ENCODE measurements at regions not wholly inside any gene's neighbourhood (a gene's known extent, or its start where the extent isn't known, plus 50 kb on each side); places are given as distances from the start of the nearest gene placed in this dataset.

- no peaks in the 10 kb centered on the region for H3K79me2 ChIP-seq (ENCODE audit: low read length)
- no peaks in the 10 kb centered on the region for H3K27me3 ChIP-seq (ENCODE audit: low read length)
- H3K9me3 ChIP-seq (ENCODE audit: low read length): no peaks in the 10 kb centered on the region
- no peaks in the 10 kb centered on the region for H3K9me2 ChIP-seq (replicated peaks; ENCODE audit: insufficient read depth, low read length)
- H3K4me2 ChIP-seq (ENCODE audit: low read depth, low read length, poor library complexity, severe bottlenecking): no peak overlapping the region
- no peak overlapping the region for H3K4me3 ChIP-seq (ENCODE audit: low read length)
- no peak overlapping the region for H2AFZ ChIP-seq (ENCODE audit: low read length)
- DNase-seq: no peak
- no peak overlapping the region for H3K9ac ChIP-seq (ENCODE audit: low read length)
- no peaks in the 10 kb centered on the region for H3K4me1 ChIP-seq (ENCODE audit: low read length)
- no peak overlapping the region for H3K27ac ChIP-seq (ENCODE audit: low read length)
- no peaks in the 10 kb centered on the region for H3K36me3 ChIP-seq (ENCODE audit: insufficient read depth, low read length)
- H4K20me1 ChIP-seq (ENCODE audit: insufficient read depth, low read depth, low read length): no peaks in the 10 kb centered on the region
Measured at GRCh38 chr2:21244161-21244560, 120.4 kb downstream of the TDRD15 start.

- Histone ChIP-seq H3K4me2 (ENCODE audit: low read depth, low read length, poor library complexity, severe bottlenecking) (no peak overlapping the region), H3K27me3 (ENCODE audit: low read length) (no peaks in the 10 kb centered on the region), H3K4me3 (ENCODE audit: low read length) (no peak overlapping the region), H3K36me3 (ENCODE audit: insufficient read depth, low read length) (no peaks in the 10 kb centered on the region), H3K9me3 (ENCODE audit: low read length) (no peaks in the 10 kb centered on the region), H3K79me2 (ENCODE audit: low read length) (no peaks in the 10 kb centered on the region), H3K27ac (ENCODE audit: low read length) (no peak overlapping the region), H3K9me2 (replicated peaks; ENCODE audit: insufficient read depth, low read length) (no peaks in the 10 kb centered on the region), H4K20me1 (ENCODE audit: insufficient read depth, low read depth, low read length) (no peaks in the 10 kb centered on the region), H2AFZ (ENCODE audit: low read length) (no peak overlapping the region), H3K9ac (ENCODE audit: low read length) (no peak overlapping the region), H3K4me1 (ENCODE audit: low read length) (no peaks in the 10 kb centered on the region)
- DNase-seq: no peak
Measured at GRCh38 chr2:21245565-21245964, 121.8 kb downstream of the TDRD15 start.

DNA sequence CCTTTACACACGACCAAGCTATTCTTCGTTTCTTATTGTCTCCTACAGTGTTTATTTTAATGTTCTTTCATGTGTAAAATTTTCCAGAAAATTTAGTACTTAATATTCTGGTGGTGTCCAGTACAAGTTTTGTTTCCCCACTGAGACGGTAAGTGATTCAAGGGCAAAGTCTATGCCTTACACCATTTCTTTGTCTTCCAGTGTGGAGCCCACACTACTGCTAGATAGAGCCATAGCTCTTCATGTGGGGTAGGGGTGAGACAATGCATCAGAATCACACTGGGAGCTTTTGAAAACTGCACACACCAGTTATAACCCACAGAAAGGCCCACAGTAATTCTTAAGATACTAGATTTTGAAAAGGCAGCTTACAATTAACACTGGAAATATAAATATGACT is 125.6 kb downstream of the TDRD15 start:
- no peaks in the 10 kb centered on the region for H3K36me3 ChIP-seq (ENCODE audit: insufficient read depth, low read length)
- H3K9ac ChIP-seq (ENCODE audit: low read length): no peak overlapping the region
- no peaks in the 10 kb centered on the region for H4K20me1 ChIP-seq (ENCODE audit: insufficient read depth, low read depth, low read length)
- no peaks in the 10 kb centered on the region for H3K79me2 ChIP-seq (ENCODE audit: low read length)
- H2AFZ ChIP-seq (ENCODE audit: low read length): no peak overlapping the region
- H3K9me3 ChIP-seq (ENCODE audit: low read length): no peaks in the 10 kb centered on the region
- no peak overlapping the region for H3K4me3 ChIP-seq (ENCODE audit: low read length)
- no peaks in the 10 kb centered on the region for H3K4me1 ChIP-seq (ENCODE audit: low read length)
- no peak for DNase-seq
- H3K4me2 ChIP-seq (ENCODE audit: low read depth, low read length, poor library complexity, severe bottlenecking): no peak overlapping the region
- H3K27ac ChIP-seq (ENCODE audit: low read length): no peak overlapping the region
- no peaks in the 10 kb centered on the region for H3K27me3 ChIP-seq (ENCODE audit: low read length)
- no peaks in the 10 kb centered on the region for H3K9me2 ChIP-seq (replicated peaks; ENCODE audit: insufficient read depth, low read length)

DNA sequence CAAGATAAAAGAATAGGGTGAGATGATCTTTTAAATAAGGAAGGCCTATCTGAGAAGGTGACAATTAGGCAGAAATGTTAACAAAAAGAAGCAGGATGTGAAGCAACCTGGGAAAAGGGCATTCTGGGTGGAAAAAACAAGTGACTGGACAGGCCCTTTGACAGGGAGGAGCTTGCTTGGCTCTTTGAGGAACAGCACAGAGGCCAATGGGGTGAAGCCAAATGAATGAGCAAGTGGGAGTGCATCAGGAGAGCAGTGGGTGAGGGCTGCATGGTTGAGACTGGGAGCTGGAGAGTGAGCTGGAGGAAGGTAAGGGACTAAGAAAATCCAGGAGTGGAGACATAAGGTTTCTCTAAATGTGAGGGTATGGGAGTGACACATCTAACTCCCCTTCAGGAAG is 126.9 kb downstream of the TDRD15 start:
- no peak for DNase-seq
- Histone ChIP-seq H3K4me3 (ENCODE audit: low read length) (no peak overlapping the region), H3K9me2 (replicated peaks; ENCODE audit: insufficient read depth, low read length) (no peaks in the 10 kb centered on the region), H3K27ac (ENCODE audit: low read length) (no peak overlapping the region), H4K20me1 (ENCODE audit: insufficient read depth, low read depth, low read length) (no peaks in the 10 kb centered on the region), H2AFZ (ENCODE audit: low read length) (no peak overlapping the region), H3K9ac (ENCODE audit: low read length) (no peak overlapping the region), H3K36me3 (ENCODE audit: insufficient read depth, low read length) (no peaks in the 10 kb centered on the region), H3K9me3 (ENCODE audit: low read length) (no peaks in the 10 kb centered on the region), H3K79me2 (ENCODE audit: low read length) (no peaks in the 10 kb centered on the region), H3K4me2 (ENCODE audit: low read depth, low read length, poor library complexity, severe bottlenecking) (no peak overlapping the region), H3K4me1 (ENCODE audit: low read length) (peaks cover 2% of the 10 kb centered on the region), H3K27me3 (ENCODE audit: low read length) (no peaks in the 10 kb centered on the region)

GRCh38 chr2:21251216-21251980 is 127.6 kb downstream of the TDRD15 start:
- H2AFZ ChIP-seq (ENCODE audit: low read length): no peak overlapping the region
- no peak overlapping the region for H3K27ac ChIP-seq (ENCODE audit: low read length)
- H3K79me2 ChIP-seq (ENCODE audit: low read length): no peaks in the 10 kb centered on the region
- DNase-seq: no peak
- no peaks in the 10 kb centered on the region for H3K27me3 ChIP-seq (ENCODE audit: low read length)
- H4K20me1 ChIP-seq (ENCODE audit: insufficient read depth, low read depth, low read length): no peaks in the 10 kb centered on the region
- no peak overlapping the region for H3K4me3 ChIP-seq (ENCODE audit: low read length)
- no peaks in the 10 kb centered on the region for H3K36me3 ChIP-seq (ENCODE audit: insufficient read depth, low read length)
- no peak overlapping the region for H3K9ac ChIP-seq (ENCODE audit: low read length)
- no peaks in the 10 kb centered on the region for H3K9me3 ChIP-seq (ENCODE audit: low read length)
- peaks cover 9% of the 10 kb centered on the region for H3K4me1 ChIP-seq (ENCODE audit: low read length)
- H3K4me2 ChIP-seq (ENCODE audit: low read depth, low read length, poor library complexity, severe bottlenecking): no peak overlapping the region
- no peaks in the 10 kb centered on the region for H3K9me2 ChIP-seq (replicated peaks; ENCODE audit: insufficient read depth, low read length)

GRCh38 chr2:21253311-21254027 is 129.7 kb downstream of the TDRD15 start:
- DNase-seq: no peak
- no peak overlapping the region for H3K9ac ChIP-seq (ENCODE audit: low read length)
- no peaks in the 10 kb centered on the region for H3K27me3 ChIP-seq (ENCODE audit: low read length)
- no peak overlapping the region for H2AFZ ChIP-seq (ENCODE audit: low read length)
- H3K27ac ChIP-seq (ENCODE audit: low read length): no peak overlapping the region
- H3K36me3 ChIP-seq (ENCODE audit: insufficient read depth, low read length): no peaks in the 10 kb centered on the region
- H3K9me3 ChIP-seq (ENCODE audit: low read length): no peaks in the 10 kb centered on the region
- H4K20me1 ChIP-seq (ENCODE audit: insufficient read depth, low read depth, low read length): no peaks in the 10 kb centered on the region
- H3K4me3 ChIP-seq (ENCODE audit: low read length): no peak overlapping the region
- H3K4me2 ChIP-seq (ENCODE audit: low read depth, low read length, poor library complexity, severe bottlenecking): no peak overlapping the region
- no peaks in the 10 kb centered on the region for H3K79me2 ChIP-seq (ENCODE audit: low read length)
- peaks cover 14% of the 10 kb centered on the region for H3K4me1 ChIP-seq (ENCODE audit: low read length)
- H3K9me2 ChIP-seq (replicated peaks; ENCODE audit: insufficient read depth, low read length): no peaks in the 10 kb centered on the region

DNA sequence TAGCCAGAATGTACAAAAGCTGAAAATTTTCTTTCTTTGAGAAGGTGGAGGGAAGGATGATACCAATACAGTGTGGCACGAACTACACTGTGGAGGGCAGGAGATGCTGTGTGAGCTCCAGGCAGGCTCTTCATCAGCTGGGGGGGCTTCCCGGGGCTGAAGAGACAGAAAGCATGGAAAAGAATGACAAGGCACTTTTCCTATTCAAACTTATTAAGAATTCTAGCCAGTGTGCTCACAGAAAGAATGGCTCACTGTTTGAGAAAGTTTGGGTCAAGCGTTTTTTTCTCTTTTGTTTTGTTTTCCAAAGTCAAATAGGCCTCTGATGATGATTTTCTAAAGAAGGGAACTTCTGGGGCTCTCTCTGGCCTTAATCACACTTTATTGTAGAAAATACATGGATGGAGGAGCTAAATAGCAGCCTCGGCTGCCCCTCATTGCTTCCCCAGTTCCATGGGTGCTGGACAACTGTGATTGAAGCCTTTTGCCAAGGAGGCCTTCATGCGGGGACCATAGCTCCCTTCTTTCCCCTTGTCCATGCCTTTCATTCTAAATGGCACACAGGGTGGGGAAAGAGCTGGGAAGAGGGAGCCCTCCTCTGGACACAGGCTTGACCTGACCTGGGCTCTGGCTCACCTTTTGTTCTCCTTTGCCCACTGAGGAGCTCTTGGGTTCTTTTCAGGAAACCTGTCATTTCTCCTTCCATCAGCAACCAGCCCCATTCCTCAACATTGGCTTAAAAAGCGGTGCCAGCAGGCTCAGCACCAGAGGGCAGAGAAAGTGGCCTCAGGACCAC is 130.6 kb downstream of the TDRD15 start:
- peaks cover 14% of the 10 kb centered on the region for H3K4me1 ChIP-seq (ENCODE audit: low read length)
- no peak overlapping the region for H3K9ac ChIP-seq (ENCODE audit: low read length)
- H3K27ac ChIP-seq (ENCODE audit: low read length): no peak overlapping the region
- no peaks in the 10 kb centered on the region for H3K36me3 ChIP-seq (ENCODE audit: insufficient read depth, low read length)
- H3K4me2 ChIP-seq (ENCODE audit: low read depth, low read length, poor library complexity, severe bottlenecking): no peak overlapping the region
- H3K9me3 ChIP-seq (ENCODE audit: low read length): no peaks in the 10 kb centered on the region
- DNase-seq: no peak
- no peaks in the 10 kb centered on the region for H4K20me1 ChIP-seq (ENCODE audit: insufficient read depth, low read depth, low read length)
- no peaks in the 10 kb centered on the region for H3K79me2 ChIP-seq (ENCODE audit: low read length)
- no peak overlapping the region for H2AFZ ChIP-seq (ENCODE audit: low read length)
- H3K9me2 ChIP-seq (replicated peaks; ENCODE audit: insufficient read depth, low read length): no peaks in the 10 kb centered on the region
- H3K4me3 ChIP-seq (ENCODE audit: low read length): no peak overlapping the region
- H3K27me3 ChIP-seq (ENCODE audit: low read length): no peaks in the 10 kb centered on the region

DNA sequence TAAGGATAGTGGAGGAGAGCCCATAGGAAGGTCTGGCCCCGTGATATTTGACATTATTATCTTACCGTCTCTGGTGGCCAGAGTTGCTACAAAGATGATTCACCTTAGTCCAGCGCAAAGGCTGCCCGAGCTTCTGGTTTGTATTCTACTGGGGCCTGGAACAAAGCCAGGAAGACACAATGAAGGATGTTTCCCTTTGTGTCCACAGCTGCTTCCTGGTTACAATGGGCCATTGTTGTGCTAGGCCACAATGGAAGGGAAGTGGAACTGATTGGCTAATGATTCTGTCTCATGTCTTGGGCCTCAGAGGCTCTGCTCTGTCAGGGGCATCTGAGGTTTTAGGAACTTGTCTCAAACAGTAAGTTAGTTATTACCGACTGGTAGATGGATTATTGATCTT is 132.2 kb downstream of the TDRD15 start:
- no peaks in the 10 kb centered on the region for H3K79me2 ChIP-seq (ENCODE audit: low read length)
- H3K36me3 ChIP-seq (ENCODE audit: insufficient read depth, low read length): no peaks in the 10 kb centered on the region
- no peak overlapping the region for H3K4me3 ChIP-seq (ENCODE audit: low read length)
- H3K27ac ChIP-seq (ENCODE audit: low read length): no peak overlapping the region
- H4K20me1 ChIP-seq (ENCODE audit: insufficient read depth, low read depth, low read length): no peaks in the 10 kb centered on the region
- peaks cover 14% of the 10 kb centered on the region for H3K4me1 ChIP-seq (ENCODE audit: low read length)
- H3K9me3 ChIP-seq (ENCODE audit: low read length): no peaks in the 10 kb centered on the region
- H3K9ac ChIP-seq (ENCODE audit: low read length): no peak overlapping the region
- H2AFZ ChIP-seq (ENCODE audit: low read length): no peak overlapping the region
- H3K9me2 ChIP-seq (replicated peaks; ENCODE audit: insufficient read depth, low read length): no peaks in the 10 kb centered on the region
- H3K4me2 ChIP-seq (ENCODE audit: low read depth, low read length, poor library complexity, severe bottlenecking): no peak overlapping the region
- no peak for DNase-seq
- H3K27me3 ChIP-seq (ENCODE audit: low read length): no peaks in the 10 kb centered on the region

All from Karpas-422 (cell line).